ENCODE measurements at regions not wholly inside any gene's neighbourhood (a gene's known extent, or its start where the extent isn't known, plus 50 kb on each side); places are given as distances from the start of the nearest gene placed in this dataset.
"Not testable (repeated sequence)": the region's sequence is repeated elsewhere in the genome, so short reads cannot be mapped to it uniquely, and the experiment has no call there.

DNA sequence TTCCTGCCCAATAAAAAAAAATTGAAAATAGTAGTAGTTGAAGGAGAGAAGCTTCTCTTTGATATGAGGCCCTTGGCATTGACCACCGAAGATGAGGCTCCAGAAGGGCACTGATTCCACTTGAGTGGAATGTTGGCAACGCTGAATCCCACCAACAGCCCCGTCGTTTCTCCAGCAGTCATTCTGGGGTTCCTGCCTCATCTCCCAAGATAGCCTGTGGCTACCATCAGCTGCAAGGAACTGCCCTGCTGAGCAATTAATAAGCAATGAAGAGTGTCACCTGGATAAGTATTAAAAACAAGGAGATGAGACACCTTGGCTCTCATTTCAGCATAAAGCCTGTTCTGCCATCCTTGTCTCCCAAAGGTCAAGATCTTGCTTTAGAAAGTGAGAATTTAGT is 144.1 kb downstream of the CSNK2A3 start:
- Mint-ChIP-seq H3K27ac (no peak overlapping the region), H3K4me1 (no peaks in the 10 kb centered on the region), H3K27me3 (peaks cover 14% of the 10 kb centered on the region), H3K9me3 (ENCODE audit: low read depth) (no peaks in the 10 kb centered on the region), H3K4me3 (no peak overlapping the region), H3K36me3 (ENCODE audit: low read depth) (no peaks in the 10 kb centered on the region)
- intact Hi-C loops (cut with DNase I, micrococcal nuclease): no loop called here
- DNase-seq: no peak
- no peak for ATAC-seq
- CTCF ChIA-PET: no interaction called here
- POLR2A ChIA-PET: no interaction called here

DNA sequence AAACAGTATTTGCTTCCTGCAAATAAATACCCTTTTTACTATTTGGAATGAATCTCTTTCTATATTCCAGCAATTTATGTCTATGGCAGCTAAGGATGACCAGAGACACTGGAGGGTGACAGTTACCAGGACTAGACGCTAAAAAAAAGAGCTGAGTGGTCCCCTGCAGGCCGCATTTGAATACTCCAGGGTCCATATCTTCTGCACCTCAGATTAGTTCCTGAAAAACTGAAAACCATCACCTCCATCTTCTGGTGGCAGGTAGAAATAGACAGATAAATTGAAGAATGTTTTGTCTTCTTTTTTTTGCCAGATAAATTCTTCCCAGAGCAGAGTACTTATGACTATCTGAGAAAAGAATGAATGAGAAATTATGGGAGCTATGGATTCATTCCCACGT is 145.6 kb downstream of the CSNK2A3 start:
- intact Hi-C loops (cut with DNase I, micrococcal nuclease): no loop called here
- no peak overlapping the region for H3K4me3 Mint-ChIP-seq
- POLR2A ChIA-PET: no interaction called here
- peaks cover 8% of the 10 kb centered on the region for H3K9me3 Mint-ChIP-seq (ENCODE audit: low read depth)
- H3K27ac Mint-ChIP-seq: no peak overlapping the region
- DNase-seq: no peak
- H3K4me1 Mint-ChIP-seq: no peaks in the 10 kb centered on the region
- ATAC-seq: no peak
- H3K36me3 Mint-ChIP-seq (ENCODE audit: low read depth): no peaks in the 10 kb centered on the region
- CTCF ChIA-PET: interaction anchor here (0.6 to 0.9 kb wide), 2 partner anchors 179 to 399 kb away, joined by 3 read pairs; partner anchors contain the start of gene EIF4G2
- peaks cover 18% of the 10 kb centered on the region for H3K27me3 Mint-ChIP-seq

DNA sequence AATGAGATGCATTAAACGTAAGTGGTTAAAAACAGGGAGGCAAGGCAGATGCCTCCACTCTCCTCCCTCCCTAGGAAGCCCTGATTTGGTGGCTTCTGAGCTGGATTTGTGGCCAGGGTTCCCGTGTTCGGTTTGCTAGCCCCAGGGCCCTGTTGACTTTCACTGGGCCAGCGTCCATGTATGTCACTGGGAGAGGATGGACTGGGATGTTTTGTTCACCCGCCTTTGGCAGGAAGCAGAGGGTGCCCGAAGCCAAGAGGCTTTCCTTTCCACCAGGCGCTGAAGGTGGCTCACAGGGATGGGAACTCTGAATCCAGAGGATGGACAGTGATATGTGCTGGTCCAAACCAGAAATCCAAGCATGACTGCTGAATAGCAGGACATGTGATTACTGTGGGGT is 146.6 kb downstream of the CSNK2A3 start:
- H3K9me3 Mint-ChIP-seq (ENCODE audit: low read depth): peaks cover 10% of the 10 kb centered on the region
- ChIA-PET POLR2A (no interaction called here), CTCF (interaction anchor here (0.9 kb wide), 1 partner anchor 178 kb away, joined by 3 read pairs; no protein-coding TSS in a partner anchor)
- H3K4me1 Mint-ChIP-seq: no peaks in the 10 kb centered on the region
- H3K27ac Mint-ChIP-seq: no peak overlapping the region
- no peak for ATAC-seq
- DNase-seq: no peak
- H3K4me3 Mint-ChIP-seq: no peak overlapping the region
- no peaks in the 10 kb centered on the region for H3K36me3 Mint-ChIP-seq (ENCODE audit: low read depth)
- intact Hi-C loops (cut with DNase I, micrococcal nuclease): no loop called here
- H3K27me3 Mint-ChIP-seq: peaks cover 20% of the 10 kb centered on the region

DNA sequence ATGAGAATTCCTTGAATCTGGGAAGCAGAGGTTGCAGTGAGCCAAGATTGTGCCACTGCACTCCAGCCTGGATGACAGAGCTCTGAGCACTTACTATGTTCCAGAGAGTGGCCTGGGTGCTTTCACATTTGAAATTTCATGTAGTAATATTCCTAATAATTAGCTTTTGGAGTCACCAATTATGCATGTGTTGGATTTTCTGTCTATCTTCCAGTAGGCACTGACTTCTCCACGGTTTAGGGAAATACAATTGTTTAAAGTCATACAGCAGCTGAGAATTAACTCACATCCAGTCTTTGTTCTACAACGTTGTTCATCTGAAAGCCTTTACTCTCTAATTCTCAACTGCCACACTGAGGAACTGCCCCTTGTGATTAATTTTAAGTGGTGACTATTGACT is 150.2 kb downstream of the CSNK2A3 start:
- peaks cover 17% of the 10 kb centered on the region for H3K27me3 Mint-ChIP-seq
- H3K4me3 Mint-ChIP-seq: no peak overlapping the region
- H3K4me1 Mint-ChIP-seq: no peaks in the 10 kb centered on the region
- CTCF ChIA-PET: no interaction called here
- DNase-seq (no peak), ATAC-seq (no peak)
- H3K27ac Mint-ChIP-seq: no peak overlapping the region
- no peaks in the 10 kb centered on the region for H3K36me3 Mint-ChIP-seq (ENCODE audit: low read depth)
- intact Hi-C loops (cut with DNase I, micrococcal nuclease): no loop called here
- peaks cover 10% of the 10 kb centered on the region for H3K9me3 Mint-ChIP-seq (ENCODE audit: low read depth)
- POLR2A ChIA-PET: no interaction called here

DNA sequence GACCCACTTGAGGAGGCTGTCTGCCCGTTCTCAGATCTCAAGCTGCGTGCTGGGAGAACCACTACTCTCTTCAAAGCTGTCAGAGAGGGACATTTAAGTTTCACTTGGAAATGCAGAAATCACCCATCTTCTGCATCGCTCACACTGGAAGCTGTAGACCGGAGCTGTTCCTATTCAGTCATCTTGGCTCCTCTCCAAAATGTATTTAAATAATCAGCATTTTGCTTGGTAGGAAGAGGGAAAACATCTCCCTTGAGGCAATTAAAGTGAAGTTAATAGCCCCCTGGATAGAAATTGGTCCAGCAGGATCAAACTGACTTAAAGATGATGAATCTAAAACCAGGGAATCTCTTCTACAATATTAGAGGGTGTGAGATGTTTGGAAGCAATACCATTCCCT is 151.7 kb downstream of the CSNK2A3 start:
- H3K27ac Mint-ChIP-seq; H3K4me1 Mint-ChIP-seq; ATAC-seq; intact Hi-C loops (cut with DNase I, micrococcal nuclease); H3K4me3 Mint-ChIP-seq; H3K36me3 Mint-ChIP-seq (ENCODE audit: low read depth); H3K9me3 Mint-ChIP-seq (ENCODE audit: low read depth); DNase-seq; POLR2A ChIA-PET; CTCF ChIA-PET: not testable (repeated sequence)
- H3K27me3 Mint-ChIP-seq: peaks cover 17% of the 10 kb centered on the region

DNA sequence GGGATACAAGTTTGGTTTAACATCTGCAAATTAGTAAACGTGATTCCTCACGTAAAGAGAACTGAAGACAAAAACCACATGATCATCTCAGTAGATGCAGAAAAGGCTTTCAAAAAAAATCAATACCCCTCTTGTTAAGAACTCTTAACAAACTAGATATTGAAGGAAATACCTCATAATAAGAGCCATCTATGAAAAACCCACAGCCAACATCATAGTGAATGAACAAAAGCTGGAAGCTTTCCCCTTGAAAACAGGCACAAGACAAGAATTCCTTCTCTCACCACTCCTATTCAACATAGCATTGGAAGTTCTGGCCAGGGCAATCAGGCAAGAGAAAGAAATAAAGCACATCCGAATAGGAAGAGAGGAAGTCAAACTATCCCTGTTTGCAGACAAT is 160.5 kb downstream of the CSNK2A3 start:
- H3K9me3 Mint-ChIP-seq (ENCODE audit: low read depth): peaks cover 14% of the 10 kb centered on the region
- CTCF ChIA-PET: interaction anchor here (1.3 kb wide), 1 partner anchor 36 kb away, joined by 5 read pairs; no protein-coding TSS in a partner anchor
- H3K27ac Mint-ChIP-seq: no peak overlapping the region

DNA sequence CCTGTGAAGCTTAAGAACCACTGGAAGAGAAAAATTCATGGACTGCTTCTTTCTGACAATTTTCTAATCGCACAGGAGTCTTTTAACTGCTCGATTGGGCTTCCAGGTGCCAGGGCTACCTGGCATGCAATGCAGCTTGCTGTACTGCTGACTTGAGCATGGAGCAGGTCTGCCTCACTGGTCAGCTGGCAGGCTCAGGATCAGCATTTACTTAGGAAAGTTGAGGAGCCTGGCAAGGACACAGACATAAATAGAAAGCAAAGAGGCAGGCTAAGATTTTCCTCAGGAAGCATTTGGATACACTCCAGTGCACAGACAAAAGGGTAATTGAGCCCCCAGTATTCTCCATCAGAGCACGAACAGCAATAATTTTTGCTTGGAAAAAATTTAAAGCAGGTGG is 163.5 kb downstream of the CSNK2A3 start:
- peaks cover 14% of the 10 kb centered on the region for H3K9me3 Mint-ChIP-seq (ENCODE audit: low read depth)
- H3K27ac Mint-ChIP-seq: no peak overlapping the region
- peaks cover 2% of the 10 kb centered on the region for H3K27me3 Mint-ChIP-seq
- no peaks in the 10 kb centered on the region for H3K36me3 Mint-ChIP-seq (ENCODE audit: low read depth)
- no peak overlapping the region for H3K4me3 Mint-ChIP-seq
- CTCF ChIA-PET: no interaction called here
- intact Hi-C loops (cut with DNase I, micrococcal nuclease): no loop called here
- DNase-seq: no peak
- no peak for ATAC-seq
- POLR2A ChIA-PET: no interaction called here
- no peaks in the 10 kb centered on the region for H3K4me1 Mint-ChIP-seq

More for the DNA sequence above, 160.5 kb downstream of the CSNK2A3 start:
- DNase-seq: no peak
- ATAC-seq: no peak
- Mint-ChIP-seq H3K36me3 (ENCODE audit: low read depth) (no peaks in the 10 kb centered on the region), H3K27me3 (peaks cover 2% of the 10 kb centered on the region), H3K4me1 (no peaks in the 10 kb centered on the region), H3K4me3 (no peak overlapping the region)
- POLR2A ChIA-PET: no interaction called here
- intact Hi-C loops (cut with DNase I, micrococcal nuclease): no loop called here

DNA sequence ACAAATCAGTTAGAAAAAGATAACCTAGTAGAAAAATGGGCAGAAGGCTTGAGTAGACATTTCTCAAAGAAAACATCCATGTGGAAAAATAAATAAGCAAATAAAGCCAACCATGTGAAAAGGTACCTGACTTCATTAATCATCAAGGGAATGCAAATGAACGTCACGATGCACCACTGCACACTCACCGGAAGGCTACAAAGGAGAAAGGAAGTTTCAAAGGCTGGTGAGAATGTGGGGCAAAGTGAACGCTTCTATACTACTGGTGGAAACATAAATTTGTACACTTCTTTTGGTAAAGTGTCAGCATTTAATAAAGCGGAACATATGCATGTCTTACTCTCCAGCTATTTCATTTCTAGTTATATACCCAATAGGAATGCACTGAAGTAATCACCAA is 166.8 kb downstream of the CSNK2A3 start:
- DNase-seq (no peak), ATAC-seq (no peak)
- intact Hi-C loops (cut with DNase I, micrococcal nuclease): no loop called here
- Mint-ChIP-seq H3K36me3 (ENCODE audit: low read depth) (no peaks in the 10 kb centered on the region), H3K27ac (no peak overlapping the region), H3K27me3 (peaks cover 8% of the 10 kb centered on the region), H3K4me3 (no peak overlapping the region), H3K9me3 (ENCODE audit: low read depth) (peaks cover 8% of the 10 kb centered on the region), H3K4me1 (no peaks in the 10 kb centered on the region)
- ChIA-PET POLR2A (no interaction called here), CTCF (no interaction called here)

DNA sequence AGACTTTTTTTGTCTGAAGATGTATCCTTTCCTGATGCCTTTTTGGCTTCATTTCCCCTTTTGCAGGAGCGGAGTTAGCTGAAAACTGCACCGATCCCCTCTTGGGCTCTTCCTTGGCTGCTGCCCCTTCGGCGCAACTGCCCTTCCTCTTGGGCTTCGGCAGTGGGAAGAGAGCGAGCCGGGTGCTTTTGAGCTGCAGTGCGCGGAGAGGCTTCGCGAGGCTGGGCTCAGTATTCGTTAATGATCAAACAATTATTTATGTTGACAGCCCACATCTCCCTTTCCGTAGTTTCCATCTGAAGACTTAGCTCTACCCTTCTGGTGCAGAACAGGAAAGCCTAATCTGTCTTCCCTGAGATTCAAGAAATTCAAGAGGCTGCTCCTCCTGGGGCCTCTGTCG is 170.8 kb downstream of the CSNK2A3 start:
- no peak for ATAC-seq
- H3K27me3 Mint-ChIP-seq: peaks cover 8% of the 10 kb centered on the region
- no peaks in the 10 kb centered on the region for H3K36me3 Mint-ChIP-seq (ENCODE audit: low read depth)
- CTCF ChIA-PET: interaction anchor here (1.4 kb wide), 1 partner anchor 9 kb away, joined by 3 read pairs; no protein-coding TSS in a partner anchor
- no peaks in the 10 kb centered on the region for H3K9me3 Mint-ChIP-seq (ENCODE audit: low read depth)
- intact Hi-C loops (cut with DNase I, micrococcal nuclease): no loop called here
- POLR2A ChIA-PET: no interaction called here
- no peaks in the 10 kb centered on the region for H3K4me1 Mint-ChIP-seq
- no peak overlapping the region for H3K4me3 Mint-ChIP-seq
- no peak overlapping the region for H3K27ac Mint-ChIP-seq
- DNase-seq: no peak

DNA sequence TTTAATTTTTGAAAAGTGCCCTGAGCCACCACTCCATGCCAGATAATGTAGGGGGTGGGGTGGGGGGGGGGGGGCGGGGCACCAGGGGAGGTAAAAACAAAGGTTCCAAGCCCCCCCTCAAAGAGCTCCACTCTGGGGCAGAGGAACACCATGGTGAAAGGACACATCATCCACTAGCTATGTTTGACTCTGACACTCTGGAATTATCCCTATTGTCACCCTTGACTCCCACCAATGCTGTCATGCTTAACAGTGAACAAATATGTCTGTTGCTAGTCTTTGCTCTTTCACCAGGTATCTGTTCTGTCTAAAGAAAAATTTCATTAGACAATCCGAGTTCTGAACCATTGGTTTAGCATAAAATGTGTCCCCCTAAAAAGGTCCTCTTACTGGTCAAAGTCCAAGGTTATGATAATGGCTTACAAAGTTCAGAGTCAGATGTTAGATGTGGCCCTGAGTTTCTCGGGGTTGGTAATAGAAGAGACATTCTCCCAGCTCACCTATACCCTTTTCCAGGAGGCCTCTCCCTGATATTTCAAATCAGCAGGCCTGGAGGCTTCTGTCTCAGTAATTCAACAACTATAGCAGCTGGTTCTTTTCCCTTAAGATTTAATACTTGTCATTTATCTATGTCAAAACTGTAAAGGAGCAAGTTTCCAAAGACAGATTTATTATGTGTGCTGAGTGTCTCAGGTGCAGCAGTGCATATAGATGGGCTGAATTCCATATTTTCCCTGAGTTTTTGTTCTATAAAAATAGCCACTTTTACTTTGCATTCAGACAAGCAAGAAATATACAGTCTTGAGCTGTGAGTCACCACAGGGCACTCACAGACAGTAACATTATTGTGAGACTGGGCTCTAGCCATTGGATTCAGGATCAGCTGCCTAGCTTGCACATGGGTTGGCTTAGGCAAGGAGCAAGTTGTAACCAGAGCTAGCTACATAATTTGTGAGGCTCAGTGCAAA is 174.1 kb downstream of the CSNK2A3 start:
- Mint-ChIP-seq H3K4me1 (no peaks in the 10 kb centered on the region), H3K4me3 (no peak overlapping the region), H3K9me3 (ENCODE audit: low read depth) (no peaks in the 10 kb centered on the region), H3K27me3 (peaks cover 8% of the 10 kb centered on the region), H3K27ac (no peak overlapping the region), H3K36me3 (ENCODE audit: low read depth) (no peaks in the 10 kb centered on the region)
- DNase-seq (no peak), ATAC-seq (no peak)
- intact Hi-C loops (cut with DNase I, micrococcal nuclease): no loop called here
- ChIA-PET POLR2A (no interaction called here), CTCF (interaction anchor here (0.7 to 1.2 kb wide), 4 partner anchors 10 to 138 kb away, joined by 3 read pairs; no protein-coding TSS in a partner anchor)

DNA sequence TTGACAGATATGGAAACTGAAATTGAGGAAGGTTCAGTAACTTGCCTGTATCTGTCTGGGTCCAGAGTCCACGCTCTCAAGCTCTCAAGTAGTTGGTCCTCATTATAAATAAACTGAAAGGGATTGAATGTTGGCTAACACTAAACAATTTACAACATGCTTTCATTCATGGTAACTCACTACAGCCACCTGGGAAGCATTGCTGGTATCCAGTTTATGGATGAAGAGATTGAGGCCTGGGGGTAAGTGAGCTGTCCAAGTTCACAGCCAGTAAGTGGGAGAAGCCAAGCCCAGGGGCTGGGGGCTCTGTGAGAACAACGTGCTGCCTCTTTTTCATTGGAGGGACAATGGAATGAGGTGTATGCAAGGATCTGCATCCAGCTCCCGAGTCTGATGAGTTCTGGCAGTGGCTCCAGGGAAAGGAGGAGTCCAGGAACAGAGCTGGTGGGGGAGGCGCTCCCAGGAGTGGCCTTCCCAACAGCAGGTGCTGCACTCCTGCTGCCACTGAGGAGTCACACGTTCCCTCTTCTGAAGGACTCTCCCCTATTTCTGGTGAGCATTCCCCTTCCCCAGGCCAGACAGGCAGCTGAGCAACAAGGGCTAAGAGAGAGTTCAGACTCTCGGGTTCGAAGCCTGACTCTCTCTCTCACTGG is 175.8 kb downstream of the CSNK2A3 start:
- ChIA-PET POLR2A (no interaction called here), CTCF (interaction anchor here (0.5 to 1.2 kb wide), 5 partner anchors 11 to 268 kb away, joined by 3 to 5 read pairs (median 3); no protein-coding TSS in a partner anchor)
- DNase-seq: no peak
- H3K27me3 Mint-ChIP-seq: peaks cover 4% of the 10 kb centered on the region
- no peak for ATAC-seq
- peaks cover 2% of the 10 kb centered on the region for H3K4me1 Mint-ChIP-seq
- H3K36me3 Mint-ChIP-seq (ENCODE audit: low read depth): no peaks in the 10 kb centered on the region
- H3K27ac Mint-ChIP-seq: no peak overlapping the region
- intact Hi-C loops (cut with DNase I, micrococcal nuclease): no loop called here
- no peak overlapping the region for H3K4me3 Mint-ChIP-seq
- H3K9me3 Mint-ChIP-seq (ENCODE audit: low read depth): no peaks in the 10 kb centered on the region
